ENCODE measurements at regions not wholly inside any gene's neighbourhood (a gene's known extent, or its start where the extent isn't known, plus 50 kb on each side); places are given as distances from the start of the nearest gene placed in this dataset.

DNA sequence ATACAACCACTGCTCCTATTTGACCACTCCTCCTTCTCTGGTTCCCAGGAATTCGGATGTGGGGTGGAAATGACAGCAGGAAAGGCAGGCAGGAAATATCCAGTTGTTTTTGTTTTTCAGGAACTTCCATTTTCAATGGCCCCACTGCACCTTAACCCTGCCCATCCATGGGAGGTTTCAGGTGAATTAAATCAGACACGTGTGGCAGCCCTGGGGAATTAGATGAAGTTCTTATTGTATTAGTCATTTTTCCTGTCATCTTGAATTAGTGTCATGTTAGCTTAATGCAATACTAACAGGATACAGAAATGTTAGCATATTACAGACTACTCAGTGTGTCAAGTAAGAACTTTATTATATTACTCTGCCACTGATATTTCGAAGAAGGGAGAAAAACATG, 146.4 kb downstream of the CHD9NB start:
- TF ChIP-seq, protein P1, sequence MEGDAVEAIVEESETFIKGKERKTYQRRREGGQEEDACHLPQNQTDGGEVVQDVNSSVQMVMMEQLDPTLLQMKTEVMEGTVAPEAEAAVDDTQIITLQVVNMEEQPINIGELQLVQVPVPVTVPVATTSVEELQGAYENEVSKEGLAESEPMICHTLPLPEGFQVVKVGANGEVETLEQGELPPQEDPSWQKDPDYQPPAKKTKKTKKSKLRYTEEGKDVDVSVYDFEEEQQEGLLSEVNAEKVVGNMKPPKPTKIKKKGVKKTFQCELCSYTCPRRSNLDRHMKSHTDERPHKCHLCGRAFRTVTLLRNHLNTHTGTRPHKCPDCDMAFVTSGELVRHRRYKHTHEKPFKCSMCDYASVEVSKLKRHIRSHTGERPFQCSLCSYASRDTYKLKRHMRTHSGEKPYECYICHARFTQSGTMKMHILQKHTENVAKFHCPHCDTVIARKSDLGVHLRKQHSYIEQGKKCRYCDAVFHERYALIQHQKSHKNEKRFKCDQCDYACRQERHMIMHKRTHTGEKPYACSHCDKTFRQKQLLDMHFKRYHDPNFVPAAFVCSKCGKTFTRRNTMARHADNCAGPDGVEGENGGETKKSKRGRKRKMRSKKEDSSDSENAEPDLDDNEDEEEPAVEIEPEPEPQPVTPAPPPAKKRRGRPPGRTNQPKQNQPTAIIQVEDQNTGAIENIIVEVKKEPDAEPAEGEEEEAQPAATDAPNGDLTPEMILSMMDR (IDR thresholded peaks at IDR 0.05) = no peak
- TF ChIP-seq EZH2 (IDR thresholded peaks at IDR 0.05) (no peak), EZH2phosphoT487 (IDR thresholded peaks at IDR 0.05) (no peak)

Data from neural progenitor cell (in vitro differentiated cells).